Femur (tissue), 1 donor: ENCODE measurements at regions not wholly inside any gene's neighbourhood (a gene's known extent, or its start where the extent isn't known, plus 50 kb on each side); places are given as distances from the start of the nearest gene placed in this dataset.

Experiments used
- DNase-seq: peaks from one replicate; pipeline ENCODE4 v3.0.0-alpha.2; 2017

DNA sequence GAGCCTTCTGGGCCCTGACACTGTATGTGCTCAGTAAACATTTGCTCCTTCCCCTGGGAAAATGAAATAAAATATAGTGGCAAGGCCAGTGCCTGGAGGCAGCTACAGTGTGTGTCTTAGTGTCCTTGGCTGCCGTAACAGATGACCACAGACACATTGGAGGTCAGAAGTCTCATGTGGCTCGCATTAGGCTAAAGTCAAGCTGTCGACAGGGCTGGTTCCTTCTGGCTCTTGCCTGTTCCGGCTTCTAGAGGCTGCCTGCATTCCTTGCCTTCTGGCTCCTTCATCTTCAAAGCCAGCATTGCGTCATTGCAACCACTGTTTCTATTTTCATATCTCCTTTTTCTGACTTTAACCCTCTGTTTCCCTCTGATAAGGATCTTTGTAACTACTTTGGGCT lies 83.6 kb upstream of the STX18 start:
- DNase-seq, result no peak

DNA sequence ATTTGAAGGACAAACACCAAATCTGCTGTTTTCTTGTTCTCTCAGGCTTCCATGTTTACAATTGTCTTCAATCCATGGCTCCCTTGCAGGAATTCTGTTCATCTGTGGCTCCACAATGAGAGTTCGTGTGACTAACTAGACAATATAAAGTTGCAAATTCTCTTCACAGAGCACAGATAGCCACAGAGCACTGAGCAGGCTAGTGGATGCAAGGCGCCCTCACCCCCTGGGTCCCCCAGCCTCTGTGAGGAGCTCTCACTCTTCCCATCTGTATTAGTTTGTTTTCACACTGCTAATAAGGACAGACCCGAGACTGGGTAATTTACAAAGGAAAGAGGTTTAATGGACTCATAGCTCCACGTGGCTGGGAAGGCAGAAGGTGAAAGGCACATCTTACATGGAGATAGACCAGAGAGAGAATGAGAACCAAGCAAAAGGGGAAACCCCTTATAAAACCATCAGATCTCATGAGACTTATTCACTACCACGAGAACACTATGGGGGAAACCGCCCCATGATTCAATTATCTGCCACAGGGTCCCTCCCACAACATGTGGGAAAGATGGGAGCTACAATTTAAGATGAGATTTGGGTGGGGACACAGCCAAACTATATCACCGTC lies 82.5 kb upstream of the STX18 start:
- no peak for DNase-seq

DNA sequence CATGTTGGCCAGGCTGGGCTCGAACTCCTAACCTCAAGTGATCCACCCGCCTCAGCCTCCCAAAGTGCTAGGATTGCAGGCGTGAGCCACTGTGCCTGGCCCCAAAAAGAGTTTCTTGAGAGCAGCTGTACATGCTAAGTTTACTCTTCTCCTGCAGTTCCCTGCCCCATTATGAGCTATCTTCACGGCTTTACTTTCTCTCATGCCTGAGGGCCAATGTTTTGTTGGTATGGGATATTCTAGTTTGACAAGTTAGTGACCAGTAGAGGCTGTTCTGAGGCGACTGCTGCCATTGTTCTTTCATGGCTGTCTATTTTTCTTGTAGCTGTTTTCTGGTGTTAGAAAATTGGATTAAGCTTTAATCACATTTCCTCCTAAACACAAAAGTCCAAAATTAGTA lies 78.0 kb upstream of the STX18 start:
- DNase-seq, result no peak

DNA sequence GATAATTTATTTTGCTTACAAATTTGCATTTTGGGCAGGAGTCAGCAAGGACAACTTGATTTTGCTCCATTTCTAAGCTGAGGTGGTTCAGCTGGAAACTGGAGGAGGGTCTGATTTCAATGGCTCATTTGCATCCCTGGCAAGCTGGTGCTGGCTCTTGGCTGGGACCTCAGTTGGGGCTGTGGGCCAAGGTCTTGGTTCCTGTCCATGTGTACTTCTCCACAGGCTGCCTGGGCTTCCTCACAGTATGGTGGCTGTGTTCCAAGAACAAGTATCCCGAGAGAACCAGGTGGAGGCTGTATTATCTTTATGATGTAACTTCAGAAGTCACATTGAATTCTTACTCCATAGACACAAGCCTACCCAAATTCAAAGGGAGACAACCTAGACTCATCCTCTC lies 77.0 kb upstream of the STX18 start:
- DNase-seq, result no peak

DNA sequence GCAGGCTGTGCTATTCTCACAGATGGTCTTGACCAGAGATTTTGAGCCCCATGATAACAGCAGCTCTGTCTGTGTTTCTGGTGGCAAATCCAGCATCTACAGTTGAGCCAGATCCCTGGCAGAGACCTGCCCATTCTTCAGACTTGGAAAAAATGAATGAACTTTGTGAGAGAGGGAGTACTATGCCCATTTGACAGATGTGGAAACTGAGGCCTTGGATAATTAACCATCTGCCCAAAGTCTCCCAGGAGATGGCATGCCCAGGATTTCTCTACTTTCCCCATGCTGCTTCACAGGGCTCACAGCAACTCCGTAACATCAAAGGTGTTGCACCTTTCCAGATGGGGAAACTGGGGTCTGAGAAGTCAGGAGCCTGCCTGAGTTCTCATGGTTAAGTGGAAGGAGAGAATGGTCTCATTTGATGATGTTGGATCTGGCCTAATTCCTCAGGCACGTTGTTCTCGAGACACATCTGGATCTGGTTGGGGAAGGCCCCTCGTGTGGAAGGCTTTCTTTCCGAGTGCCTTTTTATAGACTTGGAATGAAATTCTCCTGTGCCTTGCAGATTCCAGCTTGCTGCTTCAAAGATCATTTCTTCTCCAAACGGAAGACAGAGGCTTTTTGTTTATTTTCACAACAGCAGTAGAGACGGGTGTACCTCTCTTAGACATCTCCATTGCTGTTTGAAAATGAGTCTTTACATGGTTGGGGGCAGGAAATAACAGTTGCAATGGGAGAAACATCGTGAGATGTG lies 73.3 kb upstream of the STX18 start:
- peak; percentile 74 for DNase-seq

DNA sequence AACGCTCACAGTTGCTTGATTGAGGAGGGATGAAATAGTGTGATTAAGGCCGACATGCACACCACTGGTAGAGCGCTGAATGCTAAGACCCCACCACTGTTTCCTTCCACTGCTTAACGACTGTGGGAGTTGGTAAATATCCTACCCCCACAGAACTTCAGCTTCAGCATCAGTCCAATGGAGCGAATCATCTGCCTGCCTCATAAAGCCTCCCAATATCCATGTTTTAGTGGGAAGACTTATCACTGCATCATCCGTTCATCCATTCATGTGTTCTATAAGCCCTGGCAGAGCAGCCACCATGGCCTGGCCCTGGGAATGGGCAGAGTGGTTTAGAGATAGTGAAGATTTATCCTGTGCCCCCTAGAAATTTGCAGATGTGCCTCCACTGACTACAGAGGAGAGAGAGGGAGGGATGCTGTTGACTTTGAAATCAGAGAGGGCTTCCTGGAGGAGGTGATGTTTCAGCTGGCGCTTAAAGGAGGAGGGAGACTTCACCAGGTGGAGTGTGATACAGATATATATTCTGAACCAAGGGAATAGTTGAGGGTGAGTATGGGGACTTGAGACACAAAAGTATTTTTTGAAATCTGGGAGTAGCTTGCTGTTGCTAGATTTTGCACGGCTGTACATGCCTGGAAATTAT lies 71.9 kb upstream of the STX18 start:
- DNase-seq, result no peak

DNA sequence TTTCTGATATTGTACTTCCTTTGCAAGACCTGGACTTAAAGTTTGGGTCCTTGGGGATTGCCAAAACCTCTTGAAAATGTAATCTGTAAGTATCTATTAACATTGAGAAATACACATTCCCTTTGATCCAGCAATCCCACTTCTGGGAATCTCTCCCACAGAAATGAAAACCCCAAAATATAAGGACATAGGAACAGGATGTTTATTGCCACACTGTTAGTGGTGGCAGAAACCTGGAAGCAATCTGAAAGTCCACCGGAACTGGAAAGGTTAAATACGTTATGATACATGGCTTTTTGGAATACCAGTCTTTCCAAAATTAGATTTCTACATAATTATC lies 71.2 kb upstream of the STX18 start:
- DNase-seq, result no peak

DNA sequence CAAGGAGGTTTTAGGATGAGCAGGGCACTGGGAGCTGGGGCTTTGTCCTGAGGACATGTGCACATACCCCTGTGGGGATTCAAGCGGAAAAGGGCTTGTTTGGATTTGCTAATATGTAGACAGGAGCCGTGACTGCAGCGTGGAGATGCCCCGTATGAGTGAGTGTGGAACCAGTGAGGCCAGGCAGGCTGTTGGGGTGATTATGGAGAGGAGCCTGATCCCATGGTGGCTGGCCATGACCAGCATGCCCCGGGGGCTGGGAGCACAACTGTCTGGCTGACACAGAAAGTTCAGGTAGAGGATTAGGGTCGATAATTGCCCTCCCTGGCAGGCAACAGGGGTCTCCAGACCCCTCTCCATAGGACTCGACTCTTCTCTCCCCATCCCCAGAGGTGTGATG lies 68.8 kb upstream of the STX18 start:
- no peak for DNase-seq

DNA sequence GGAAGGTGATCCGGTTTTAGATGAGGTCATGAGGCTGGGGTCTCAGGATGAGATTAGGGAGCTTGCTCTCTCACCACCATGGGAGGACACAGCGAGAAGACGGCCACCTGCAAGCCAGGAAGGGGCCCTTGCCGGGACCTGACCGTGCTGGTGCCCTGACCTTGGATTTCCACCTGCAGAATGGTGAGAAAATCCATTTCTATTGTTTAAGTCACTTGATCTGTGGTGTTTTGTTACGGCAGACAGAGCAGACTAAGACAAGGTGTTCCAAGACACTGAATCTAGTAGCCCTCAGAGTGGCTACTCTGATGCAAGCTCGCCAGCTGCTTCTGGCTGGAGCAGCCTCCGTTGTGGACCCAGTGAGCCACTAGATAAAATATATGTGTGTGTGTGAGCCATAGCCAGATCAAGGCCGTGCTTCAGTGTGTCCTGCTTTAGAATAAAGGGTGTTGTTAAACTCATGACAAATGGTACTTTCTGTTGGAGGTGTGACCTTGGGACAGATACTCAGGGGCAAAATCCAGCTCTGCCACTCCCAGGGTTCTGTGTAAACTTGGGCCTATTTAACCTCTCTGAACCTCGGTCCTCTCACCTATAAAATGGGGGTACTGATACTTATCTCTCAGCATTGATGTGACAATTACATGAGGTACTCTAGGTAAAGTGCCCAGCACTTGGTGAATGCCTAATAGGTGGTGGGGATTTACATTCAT lies 67.9 kb upstream of the STX18 start:
- DNase-seq, result no peak

DNA sequence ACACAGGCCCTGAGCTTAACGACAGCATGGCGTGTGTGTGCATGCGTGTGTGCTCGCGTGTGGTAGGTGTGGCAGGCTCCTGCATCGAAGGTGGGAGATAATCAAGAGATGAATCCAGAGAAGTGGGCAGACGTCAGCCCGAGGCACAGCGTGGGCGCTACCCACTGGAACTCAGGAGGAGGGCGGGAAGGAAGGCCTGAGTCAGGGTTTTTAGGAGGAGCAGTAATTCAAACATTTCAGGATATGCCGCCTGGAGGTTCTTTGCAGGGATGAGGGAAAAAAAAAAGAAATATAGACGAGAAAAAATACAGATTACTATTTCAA lies 66.3 kb upstream of the STX18 start:
- DNase-seq, result no peak

DNA sequence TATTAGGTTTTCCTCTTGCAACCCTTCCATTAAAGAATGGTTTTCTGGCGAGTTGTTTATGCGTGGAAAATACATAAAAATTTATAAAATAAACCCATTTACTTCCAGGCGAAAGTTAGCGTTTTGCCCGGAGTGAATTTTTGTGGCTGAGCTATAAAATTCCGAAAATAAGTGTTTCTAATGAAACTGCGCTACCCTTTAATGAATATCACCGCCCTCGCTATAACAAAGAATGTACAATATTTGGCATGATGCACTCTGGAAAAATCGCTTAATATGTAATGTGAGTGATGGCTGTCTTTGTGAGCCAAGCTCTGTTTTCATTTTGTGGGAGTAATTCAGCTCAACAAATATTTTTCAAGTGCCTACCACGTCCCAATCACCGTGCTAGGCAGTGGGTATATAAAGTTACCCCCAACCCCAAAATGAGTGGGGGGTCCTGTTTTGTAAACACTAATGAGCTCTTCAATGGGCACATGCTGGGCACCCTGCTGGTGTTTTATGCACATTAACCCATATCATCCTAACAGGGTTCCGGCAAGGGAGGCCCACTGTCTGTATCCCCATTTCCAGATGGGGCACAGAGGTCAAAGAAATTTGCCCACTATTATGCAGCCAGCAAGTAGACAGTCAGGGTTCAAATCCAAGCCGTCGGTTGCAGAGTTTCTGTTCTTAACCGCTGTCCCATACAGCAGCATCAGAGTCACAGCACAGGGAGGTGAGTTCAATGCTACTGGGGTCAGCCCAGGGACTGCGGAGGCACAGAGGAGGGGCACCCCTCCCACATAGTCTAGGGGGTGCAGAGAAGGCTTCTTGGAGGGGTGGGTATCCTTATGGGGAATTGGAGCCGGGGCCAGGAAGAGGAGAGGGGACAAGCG lies 65.7 kb upstream of the STX18 start:
- no peak for DNase-seq

DNA sequence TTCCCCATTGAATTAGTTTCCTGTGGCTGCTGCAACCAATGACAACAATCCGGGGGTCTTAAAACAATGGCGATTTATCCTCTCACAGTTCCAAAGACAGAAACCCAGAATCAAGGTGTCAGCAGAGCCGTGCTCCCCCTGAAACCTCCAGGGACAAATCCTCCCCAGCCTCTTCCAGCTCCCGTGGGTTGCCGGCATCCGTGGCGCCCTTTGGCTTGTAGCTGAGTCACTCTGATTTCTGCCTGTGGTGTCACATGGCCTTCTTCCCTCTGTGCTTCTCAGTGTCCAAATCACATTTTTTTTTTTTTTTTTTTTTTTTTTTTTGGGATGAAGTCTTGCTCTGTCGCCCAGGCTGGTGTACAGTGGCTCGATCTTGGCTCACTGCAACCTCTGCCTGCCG lies 64.5 kb upstream of the STX18 start:
- no peak for DNase-seq

DNA sequence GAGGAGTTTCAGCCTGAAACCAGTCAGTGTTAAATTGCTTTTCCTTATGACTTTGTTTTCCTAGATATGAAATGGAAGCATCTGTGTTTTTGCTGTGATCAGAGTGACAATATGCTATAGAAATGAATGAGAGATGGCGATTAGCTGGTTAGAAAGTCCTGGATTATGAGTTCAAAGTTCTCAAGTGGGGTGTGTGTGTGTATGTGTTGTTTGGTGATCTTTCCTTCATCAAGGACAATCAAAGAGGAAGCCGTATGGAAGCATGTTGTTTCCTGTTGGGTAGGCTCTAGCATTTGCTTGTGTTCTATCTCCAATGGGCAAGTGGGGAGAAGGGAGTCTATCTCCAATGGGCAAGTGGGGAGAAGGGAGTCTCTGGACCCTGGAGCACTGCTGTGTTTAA lies 64.0 kb upstream of the STX18 start:
- DNase-seq, result no peak

DNA sequence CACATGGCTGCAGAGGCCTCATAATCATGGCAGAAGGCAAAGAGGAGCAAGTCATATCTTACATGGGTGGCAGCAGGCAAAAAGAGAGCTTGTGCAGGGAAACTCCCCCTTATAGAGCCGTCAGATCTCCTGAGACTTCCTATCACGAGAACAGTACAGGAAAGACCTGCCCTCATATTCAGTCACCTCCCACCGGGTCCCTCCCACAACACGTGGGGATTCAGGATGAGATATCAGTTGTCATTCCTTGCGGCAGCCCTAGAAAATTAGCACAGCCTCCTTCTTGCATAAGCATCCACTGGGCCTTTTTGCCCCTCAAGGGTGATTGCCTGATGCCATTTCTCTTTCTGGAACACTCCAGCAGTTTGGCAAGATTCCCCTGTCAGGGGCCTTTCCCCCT lies 61.7 kb upstream of the STX18 start:
- DNase-seq, result no peak

DNA sequence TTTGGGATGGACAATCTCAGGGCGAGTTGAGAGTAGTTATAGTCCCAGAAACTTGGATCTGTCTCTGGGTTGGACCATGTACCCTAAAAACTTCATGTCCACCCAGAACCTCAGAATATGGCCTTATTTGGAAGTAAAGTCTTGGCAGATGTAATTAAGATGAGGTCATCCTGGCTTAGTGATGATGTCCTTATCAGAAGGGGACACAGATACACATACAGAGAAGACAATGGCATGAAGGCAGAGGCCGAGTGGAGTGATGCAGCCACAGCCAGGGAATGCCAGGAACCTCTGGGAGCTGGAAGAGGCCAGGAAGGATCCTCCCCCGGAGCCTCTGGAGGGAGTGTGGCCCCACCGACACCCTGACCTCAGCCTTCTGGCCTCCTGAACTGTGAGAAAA lies 61.2 kb upstream of the STX18 start:
- no peak for DNase-seq

DNA sequence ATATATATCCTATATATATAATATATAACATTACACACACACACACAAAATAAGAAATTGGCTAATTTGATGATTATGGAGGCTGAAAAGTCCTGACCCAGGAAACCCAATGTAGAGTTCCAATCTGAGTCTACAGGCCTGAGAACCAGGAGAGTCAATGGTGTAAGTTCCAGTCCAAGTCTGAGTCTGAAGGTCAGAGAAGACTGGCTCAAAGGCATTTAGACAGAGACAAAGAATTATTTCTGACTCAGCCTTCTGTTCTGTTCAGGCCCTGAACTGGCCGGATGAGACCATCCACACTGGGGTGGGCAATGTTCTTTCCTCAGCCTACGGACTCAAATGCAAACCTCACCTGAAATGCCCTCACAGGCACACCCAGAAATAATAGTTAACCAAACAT lies 60.6 kb upstream of the STX18 start:
- no peak for DNase-seq

DNA sequence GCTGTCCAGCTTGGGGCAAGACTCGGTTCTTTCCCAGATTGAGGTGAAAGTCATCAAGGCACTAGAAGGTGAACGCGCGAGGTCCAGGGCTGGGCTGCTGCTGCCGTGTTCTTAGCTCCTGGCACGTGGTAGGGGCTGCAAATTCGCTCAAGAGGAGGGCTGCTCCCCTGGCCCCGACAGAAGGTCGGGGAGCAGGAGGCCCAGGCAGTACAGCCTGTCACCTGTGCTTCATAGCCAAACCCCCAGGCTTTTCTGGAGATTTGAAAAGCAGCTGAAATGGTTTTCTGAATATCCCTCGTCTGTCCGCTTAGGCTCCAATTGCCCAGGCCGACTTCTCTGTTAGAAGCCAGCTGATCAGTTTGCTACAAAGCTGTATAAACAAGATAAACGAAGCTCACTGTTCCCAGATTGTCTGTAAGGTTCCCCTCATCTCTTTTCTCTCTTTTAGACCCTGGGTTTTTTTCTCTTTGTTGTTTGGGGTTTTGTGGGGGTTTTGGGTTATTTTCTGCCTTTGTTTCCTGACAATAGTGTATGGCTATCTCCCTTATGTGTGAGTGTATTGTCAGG lies 60.0 kb upstream of the STX18 start:
- DNase-seq, result no peak

DNA sequence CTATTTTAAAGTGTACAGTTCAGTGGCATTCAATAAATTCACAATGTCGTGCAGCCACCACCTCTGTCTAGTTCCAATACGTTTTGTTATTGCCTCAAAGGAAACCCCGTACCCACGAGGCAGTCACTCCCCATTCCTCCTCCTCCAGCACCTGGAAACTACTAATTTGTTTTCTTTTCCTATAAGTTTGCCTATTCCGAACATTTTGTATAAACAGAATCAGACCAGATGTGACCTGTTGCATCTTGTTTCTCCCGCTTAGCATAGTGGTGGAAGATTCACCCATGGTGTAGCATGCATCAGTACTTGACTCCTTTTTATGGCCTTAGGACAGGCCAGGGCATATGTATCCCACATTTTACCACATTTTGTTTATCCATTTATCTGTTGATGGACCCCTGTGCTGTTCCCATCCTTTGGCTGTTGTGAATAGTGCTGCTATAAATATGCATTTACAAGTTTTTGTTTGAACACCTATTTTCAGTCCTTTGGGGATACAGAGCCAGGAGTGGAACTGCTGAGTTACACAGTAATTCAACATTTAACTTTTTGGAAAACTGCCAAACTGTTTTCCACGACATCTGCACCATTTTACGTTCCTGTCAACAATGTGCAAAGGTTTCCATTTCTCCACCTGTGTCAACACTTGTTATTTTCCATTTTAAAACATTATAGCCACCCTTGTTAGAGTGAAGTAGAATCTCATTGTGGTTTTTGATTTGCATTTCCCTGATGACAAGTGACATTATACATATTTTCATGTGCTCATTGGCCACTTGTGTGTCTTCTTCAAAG lies 57.8 kb upstream of the STX18 start:
- DNase-seq, result no peak

DNA sequence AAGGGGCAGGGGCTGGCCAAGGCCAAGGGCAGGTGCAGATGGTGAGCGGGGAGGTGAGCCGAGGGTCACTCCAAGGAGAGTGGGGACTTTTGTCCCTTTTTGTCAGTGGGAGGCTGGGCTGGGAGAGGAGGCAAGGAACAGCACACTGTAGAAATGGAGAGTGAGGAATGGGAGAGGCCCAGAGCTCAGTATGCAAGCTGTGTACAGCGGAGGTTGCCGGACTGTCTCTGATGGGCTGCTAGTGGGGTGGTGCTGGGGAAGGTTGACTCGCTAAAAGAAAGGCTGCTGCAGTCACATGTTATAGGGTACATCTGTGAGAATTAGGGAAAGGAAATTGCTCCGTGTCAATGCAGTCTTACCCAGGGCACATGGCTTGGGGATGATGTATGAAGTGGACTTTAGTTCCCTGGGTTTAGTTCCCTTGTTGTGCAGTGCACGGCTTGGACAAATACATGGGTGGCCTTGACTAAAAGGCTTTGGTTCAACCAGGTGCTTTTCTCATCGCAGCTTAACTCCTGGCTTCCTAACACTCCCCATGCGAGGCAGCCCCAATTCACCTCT lies 57.1 kb upstream of the STX18 start:
- DNase-seq, result no peak

DNA sequence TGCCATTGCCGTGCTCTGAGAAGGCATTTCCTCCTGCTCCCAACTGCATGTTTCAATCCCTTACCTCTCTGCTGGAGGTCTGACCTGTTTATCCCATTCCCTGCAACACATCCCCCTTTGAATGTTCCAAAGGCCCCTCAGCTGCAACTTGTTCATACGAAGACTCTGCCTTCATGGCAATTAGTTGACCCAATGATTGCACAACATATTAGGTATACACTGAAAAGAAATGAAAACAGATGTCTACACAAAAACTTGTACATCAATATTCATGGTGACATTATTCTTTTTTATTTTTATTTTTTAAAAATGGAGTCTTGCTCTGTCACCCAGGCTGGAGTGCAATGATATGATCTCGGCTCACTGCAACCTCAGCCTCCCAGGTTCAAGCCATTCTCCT lies 54.9 kb upstream of the STX18 start:
- no peak for DNase-seq

DNA sequence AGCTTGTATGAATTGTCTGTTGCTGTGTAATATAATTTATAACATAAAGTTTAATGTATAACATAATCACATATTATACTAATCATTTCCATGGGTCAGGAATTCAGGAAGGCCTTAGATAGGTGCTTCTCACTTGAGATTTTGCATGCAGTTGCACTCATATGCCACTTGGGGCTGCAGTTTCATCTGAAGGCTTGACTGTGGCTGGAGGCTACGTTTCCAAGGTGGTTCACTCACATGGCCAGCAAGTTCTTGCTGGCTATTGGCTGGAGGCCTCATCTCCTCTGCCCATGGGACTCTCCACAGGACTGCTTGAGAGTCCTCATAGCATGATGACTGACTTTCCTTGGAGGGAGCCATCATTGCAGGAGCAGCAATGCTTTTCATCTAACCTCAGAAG lies 53.4 kb upstream of the STX18 start:
- no peak for DNase-seq
